Stimulated activated CD8-positive, alpha-beta memory T cell treated with anti-CD3 and anti-CD28 coated beads, Interleukin-7, amount 100 ng/mL, for 24 hours (primary cell): ENCODE measurements at regions not wholly inside any gene's neighbourhood (a gene's known extent, or its start where the extent isn't known, plus 50 kb on each side); places are given as distances from the start of the nearest gene placed in this dataset.
"Not testable (repeated sequence)": the region's sequence is repeated elsewhere in the genome, so short reads cannot be mapped to it uniquely, and the experiment has no call there.

Experiments
- DNase-seq: peaks from one replicate; pipeline ENCODE4 v3.0.0-alpha.2; 2020; ENCODE audit warnings: low read depth

DNA sequence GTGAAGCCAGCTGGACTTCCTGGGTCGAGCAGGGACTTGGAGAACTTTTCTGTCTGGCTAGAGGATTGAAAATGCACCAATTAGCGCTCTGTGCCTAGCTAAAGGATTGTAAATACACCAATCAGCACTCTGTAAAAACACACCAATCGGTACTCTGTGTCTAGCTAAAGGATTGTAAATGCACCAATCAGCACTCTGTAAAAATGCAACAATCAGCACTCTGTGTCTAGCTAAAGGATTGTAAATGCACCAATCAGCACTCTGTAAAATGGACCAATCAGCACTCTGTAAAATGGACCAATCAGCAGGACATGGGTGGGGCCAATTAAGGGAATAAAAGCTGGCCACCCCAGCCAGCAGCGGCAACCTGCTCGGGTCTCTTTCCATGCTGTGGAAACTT lies 97.3 kb upstream of the GALNT15 start:
- not testable (repeated sequence) for DNase-seq

DNA sequence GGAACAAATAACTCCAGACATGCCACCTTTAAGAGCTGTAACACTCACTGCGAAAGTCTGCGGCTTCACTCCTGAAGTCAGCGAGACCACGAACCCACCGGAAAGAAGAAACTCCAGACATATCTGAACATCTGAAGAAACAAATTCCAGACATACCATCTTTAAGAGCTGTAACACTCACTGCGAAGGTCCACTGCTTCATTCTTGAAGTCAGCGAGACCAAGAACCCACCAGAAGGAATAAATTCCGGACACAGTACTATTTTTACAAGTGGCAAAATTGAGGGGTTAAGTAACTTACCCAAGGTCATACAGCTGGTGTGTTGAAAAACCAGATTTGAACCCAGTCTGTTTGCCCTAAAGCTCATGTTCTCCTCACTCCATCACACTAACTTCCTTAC lies 96.8 kb upstream of the GALNT15 start:
- DNase-seq = not testable (repeated sequence)

DNA sequence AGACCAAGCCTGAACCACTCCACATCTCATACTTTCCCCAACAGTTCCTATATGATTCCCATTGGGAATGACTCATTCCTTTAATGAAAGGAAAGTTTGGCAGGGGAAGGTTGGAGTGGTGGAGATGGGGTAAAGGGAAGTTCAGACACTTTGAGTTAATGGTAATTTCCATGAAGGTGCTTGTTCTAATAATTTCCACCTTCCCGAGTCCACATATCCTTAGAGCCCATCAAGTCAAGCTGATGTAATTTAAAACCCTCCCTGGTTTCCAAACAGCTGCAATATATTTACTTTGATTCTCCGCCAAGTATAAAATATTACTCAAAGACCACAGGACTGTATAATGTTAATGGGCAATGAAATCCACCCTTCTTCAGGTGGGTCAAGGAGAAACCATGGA lies 95.0 kb upstream of the GALNT15 start:
- DNase-seq = no peak

DNA sequence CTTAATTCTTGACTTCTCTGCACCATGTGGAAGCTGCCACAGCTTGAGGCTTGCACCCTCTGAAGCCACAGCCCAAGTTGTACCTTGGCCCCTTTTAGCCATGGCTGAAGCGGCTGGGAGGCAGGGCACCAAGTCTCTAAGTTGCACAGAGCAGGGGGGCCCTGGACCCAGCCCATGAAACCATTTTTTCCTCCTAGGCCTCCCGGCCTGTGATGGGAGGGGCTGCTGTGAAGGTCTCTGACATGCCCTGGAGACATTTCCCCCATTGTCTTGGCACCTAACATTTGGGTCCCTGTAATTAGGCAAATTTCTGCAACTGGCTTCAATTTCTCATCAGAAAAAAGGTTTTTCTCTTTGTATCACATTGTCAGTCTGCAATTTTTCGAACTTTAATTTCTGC lies 92.8 kb upstream of the GALNT15 start:
- DNase-seq = no peak

DNA sequence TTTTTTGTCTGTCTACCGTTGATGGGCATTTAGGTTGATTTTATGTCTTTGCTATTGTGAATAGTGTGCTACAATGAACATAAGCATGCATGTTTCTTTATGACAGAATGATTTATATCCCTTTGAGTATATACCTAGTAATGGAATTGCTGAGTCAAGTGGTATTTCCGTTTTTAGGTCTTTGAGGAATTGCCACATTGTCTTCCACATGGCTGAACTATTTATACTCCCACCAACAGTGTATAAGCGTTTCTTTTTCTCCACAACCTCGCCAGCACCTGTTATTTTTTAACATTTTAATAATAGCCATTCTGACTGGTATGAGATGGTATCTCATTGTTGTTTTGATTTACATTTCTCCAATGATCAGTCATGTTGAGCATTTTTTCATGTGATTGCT lies 89.6 kb upstream of the GALNT15 start:
- DNase-seq = no peak

DNA sequence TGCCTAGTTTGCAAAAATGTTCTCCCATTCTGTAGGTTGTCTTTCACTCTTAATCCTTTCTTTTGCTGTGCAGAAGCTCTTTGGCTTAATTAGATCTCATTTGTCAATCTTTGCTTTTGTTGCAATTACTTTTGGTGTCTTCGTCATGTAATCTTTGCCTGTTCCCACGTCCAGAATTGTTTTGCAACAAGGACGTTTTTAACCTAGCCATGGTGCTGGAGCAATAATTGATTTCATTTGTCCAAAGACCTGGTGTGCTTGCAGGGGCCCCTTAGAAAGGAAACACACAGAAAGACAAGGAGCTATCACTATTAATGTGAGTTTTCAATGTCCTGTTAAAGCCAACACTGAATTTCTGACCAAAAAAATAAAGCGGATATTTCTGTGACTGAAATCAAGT lies 89.1 kb upstream of the GALNT15 start:
- no peak for DNase-seq

DNA sequence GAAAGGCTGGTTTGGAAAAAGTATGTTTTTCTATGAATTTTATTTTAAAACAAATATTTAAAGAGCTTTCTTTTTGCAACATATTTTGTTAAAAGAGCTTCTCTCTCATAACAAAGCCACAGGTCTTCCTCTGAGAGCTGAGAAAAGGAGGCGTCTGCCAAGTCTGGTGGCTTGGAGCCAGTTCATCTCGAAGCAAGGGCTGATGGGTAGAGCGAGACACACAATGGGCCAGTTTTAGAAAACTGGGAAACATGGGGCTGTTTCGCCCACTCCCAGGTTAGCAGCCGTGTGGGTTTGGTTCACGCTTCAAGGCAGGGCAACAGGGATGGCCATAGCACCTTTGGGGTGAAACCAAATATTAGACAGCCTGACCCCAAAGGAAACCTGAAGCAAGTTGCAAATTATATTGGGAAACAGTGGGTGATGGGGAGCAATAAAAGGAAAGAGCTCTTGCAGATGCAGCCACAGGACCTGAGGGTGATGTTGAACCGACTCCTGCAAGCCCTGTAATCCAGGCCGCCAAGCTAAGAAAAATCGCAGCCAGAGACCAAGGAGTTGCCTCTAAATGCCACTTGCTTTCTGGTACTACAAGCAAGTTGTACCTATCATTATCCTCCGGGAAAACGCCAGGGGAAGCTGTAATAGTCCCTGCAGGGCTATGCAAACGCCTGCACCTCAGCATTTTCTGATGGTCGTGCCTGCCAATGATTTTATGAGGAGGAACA lies 88.4 kb upstream of the GALNT15 start:
- DNase-seq = no peak

DNA sequence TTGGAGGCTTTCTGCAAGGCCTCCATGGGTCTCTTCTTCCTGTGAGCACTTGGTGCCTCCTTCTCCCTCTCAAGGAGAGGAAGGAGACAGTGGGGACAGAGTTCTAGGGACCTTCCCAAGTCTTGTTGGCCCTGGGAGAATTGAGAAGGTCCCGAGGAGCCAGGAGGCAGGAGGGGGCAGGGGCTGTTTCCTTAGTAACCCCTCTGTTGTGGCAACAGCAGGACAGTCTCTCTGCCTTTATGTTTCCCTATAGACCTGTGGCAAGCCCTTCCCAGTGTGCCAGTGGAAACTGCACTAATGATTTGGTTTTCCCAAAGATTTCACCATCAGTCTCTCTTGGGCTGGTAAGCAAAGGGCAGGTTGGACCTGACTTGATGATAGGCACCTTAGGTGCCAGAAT lies 87.8 kb upstream of the GALNT15 start:
- no peak for DNase-seq

DNA sequence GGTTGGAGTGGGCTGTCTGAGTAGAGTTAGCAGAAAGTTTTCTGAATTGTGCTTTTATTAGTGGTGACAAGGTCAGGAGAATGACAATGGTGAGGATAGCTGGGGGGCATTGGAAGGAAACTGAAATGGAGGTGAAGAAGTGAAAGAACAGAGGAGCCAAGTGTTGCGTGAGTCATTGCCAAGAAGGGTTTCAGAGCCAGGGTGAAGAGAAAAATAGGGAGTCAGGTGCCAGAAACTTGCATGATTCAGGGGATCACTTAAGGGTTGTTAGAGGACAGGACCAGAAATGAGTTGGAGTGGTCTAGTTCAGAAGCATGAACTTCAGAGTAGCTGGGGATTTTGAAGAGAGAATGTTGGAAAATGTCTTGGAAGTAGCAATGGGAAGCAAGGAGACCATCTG lies 86.0 kb upstream of the GALNT15 start:
- no peak for DNase-seq

DNA sequence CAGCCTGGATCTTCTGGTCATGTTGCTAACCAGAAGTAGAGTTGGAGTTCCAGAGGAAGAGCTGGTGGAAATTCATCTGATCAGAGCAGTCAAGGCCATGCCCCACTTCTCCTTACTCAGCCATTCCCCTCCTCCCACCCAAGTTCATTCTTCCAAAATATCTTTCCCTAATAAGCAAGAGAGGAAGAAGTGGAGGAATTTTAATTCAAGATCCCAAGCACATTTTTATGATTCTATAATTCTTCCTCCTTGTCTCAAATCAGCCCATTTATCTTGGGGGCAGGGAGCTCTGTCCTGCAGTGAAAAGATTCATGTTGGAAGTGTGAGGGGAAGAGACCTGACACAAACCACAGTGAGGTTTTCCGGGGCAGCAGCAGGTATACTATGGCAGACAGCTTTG lies 85.0 kb upstream of the GALNT15 start:
- DNase-seq = no peak

DNA sequence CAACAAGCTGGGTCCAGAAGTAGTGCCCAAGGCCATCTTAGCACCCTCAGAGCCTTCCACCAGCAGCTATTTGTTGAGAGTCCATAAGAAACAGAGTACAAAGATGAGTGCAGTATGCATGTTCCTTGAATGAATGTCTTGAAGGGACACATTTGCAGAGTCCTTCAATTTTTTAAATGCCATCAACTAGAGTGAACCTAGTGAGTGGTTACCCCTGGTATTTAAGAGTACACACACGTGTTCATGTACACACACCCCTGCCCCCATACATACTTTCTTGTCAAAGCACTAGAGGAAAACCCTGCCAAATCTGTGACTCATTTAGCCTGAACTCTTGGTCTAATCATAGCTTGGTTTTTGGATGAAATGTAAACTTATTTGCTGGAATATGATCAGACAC lies 84.5 kb upstream of the GALNT15 start:
- no peak for DNase-seq

DNA sequence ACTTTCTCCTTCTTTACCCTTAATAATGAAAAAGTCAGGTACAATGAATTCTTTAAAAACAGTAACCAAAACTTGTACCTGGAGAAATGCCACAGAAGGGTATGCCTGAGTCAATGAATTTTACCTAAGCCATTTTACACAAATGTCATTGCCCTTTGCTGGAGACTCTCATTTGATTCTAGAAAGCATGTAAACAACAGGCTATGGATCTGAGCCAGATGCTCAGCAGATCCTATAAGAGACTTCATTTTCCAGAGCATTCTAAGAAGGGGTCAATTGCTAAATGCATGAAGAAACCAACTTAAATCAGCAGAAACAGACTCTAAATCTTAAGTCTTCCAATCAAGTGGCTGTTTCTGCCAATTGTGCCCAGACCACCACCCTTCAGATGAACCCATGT lies 83.8 kb upstream of the GALNT15 start:
- no peak for DNase-seq

DNA sequence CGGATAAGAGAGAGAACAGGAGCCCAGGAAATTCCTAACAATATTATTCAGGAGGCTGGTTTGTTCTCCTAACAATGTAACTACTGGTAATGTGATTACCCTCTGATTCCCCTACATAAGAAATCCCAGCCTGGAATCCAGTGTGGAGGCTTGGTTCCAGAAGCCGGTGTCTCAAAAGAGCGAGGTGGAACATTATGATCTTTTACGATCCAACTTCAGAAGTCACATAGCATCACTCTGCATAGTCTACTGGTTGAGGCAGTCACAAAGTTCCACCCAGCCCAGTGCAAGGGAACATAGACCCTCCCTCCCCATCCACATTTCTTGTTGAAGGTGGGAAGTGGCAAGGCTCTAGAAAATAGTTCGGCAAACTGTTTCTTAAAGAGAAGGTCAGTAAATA lies 81.6 kb upstream of the GALNT15 start:
- no peak for DNase-seq

DNA sequence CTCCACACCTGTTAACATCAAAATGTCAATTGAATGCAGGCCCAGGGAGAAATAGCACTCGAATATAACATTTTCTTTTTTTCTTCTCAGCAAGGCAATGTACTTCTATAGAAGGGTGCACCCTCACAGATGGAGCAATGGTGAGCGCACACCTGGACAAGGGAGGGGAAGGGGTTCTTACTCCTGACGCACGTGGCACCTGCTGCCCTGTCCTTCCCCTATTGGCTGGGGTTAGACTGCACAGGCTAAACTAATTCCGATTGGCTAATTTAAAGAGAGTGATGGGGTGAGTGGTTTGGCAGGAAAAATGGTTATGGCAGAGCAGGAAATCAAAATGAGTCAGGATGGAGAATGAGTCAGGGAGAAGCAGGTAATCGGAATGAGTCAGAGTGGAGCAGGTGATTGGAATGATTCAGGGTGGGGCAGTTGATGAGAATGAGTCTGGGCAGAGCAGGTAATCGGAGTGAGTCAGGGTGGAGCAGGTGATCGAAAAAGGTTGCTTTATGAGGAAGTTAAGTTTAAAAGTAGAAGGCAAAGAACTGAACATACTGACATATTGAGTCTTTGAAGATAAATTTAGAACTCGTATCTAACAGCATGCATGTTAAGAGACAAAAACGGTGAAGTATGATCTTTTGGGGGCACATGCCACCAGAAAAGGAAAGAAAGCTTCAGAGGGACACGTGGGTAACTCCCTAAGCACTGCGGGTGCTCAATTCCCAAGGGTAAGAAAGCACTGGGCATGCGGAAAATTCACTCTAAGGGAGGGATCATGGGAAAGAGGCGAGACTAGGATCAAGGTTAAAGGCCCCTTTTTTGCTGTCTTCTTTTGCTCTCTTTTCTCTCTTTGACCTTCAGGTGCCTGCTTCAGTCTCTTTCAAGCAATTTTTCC lies 72.9 kb upstream of the GALNT15 start:
- no peak for DNase-seq

DNA sequence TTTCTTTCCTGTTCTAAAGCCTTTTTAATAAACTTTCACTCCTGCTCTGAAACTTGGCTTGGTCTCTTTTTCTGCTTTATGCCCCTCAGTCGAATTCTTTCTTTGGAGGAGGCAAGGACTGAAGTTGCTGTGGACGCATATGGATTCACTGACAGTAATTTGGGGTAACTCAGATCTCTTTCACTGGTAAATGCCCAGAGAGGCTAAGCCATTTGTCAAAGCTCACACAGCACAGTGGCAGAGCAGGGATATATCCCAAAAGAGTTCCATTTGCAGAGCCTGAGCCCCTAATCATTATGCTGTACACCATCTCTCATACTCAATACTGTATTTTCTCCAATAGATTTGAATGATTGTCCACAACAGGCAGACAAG lies 72.3 kb upstream of the GALNT15 start:
- no peak for DNase-seq

DNA sequence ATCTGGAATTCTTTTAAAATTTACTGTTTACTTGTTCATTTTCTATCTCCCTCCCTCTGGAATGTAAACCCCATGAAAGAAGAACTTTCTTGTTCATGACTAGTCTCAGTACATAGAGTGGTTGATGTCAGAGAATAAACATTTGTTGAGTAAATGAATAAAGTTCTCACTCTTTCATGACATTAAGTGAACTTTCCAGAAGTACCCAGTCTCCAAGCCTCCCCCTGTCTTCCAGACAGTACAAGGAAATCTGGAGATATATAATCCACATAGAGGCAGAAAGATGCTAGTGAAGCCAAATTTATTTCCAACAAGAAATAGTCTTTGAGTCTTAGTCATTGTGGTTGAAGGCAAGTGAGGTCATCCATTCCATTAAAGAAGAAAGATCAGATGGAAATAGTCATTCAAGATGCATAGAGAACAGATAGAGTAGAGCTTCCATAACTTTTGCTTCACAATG lies 71.5 kb upstream of the GALNT15 start:
- DNase-seq = no peak

DNA sequence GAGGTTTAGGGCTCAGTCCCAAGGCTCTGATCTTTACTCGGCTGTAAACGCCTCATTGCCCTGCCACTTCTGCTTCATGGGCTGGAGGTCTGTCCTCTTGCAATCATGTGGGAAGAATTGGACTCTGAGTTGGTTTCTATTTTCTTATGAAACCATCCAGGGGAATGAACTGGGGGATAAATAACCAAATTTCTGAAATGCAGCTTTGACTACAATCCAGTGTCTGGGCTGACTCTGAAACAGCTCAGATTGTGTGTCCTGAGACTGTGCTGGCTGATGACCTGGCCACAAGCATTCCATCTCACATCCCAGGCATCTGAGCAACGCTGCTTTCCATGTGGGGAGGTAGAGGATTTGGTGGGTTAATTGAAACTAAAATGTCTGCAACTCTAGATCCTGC lies 71.0 kb upstream of the GALNT15 start:
- DNase-seq = no peak

DNA sequence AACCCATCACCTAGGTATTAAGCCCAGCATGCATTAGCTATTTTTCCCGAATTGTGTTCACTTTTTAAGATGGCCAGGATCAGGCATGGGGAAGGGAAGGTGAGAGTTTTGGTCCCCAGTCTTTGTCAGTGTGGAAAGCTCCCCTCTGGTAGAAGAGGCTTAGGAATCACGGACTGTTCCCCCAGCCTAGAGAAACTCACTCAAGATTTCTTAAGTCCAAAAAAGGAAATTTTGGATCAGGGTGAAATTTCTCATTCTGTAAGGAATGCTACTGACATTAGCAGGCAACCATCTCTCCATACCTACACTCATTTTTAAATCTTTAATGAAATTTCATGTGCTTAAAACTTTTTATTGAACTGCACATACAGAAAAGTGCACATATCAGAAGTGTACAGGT lies 70.3 kb upstream of the GALNT15 start:
- no peak for DNase-seq

DNA sequence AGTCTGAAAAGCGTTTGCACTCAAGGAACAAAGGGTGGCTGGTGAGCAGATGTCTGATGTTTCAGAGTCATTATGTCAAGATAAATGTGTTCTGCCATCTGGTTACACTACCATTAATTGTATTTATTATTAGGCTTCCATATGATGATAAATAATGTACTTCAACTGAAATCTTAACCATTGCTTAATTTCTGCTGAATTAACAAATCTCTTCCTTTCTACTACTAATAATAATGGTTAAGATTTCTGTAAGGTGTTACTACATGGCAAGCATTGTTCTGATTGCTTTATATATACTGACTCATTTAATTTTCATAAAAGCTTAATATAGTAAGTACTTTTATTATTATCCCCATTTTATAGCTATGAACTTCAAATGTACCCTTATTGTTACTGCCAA lies 68.4 kb upstream of the GALNT15 start:
- no peak for DNase-seq

DNA sequence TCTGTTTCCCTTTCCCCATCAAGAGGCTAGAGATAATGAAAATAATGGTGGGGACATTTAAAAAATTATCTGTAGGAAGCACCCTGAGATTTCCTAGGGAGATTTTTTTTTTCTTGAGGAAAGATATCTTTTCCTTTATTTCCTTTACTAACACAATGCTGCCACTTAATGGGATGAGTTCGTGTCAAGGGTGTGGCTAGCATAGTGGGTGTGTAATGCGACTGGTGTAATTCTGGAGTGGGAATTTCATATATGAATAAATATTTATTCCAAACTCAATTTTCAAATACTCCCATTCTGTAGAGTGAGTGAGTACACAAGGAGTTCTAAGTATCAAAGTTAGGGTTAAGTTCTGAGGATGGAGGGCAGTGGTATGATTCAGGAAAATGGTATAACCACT lies 66.1 kb upstream of the GALNT15 start:
- no peak for DNase-seq

DNA sequence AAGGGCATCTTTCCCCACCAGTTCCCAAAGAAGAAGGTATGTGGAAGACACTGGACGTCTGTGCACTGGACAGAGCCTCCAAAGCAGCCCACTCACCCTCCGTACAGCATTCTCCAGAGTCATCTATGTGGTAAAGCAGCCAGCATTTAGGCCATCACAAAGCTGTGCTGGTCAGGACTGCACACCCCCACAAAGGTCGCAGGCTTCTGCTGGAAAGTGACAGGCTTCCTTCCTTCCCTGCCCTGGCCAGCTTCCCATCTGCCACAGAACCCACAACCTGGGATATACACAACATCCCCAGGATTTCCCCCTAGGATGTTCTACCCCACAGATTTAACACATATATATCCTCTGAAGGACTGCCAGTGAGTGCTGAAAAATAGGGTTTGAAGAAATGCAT lies 64.6 kb upstream of the GALNT15 start:
- no peak for DNase-seq

DNA sequence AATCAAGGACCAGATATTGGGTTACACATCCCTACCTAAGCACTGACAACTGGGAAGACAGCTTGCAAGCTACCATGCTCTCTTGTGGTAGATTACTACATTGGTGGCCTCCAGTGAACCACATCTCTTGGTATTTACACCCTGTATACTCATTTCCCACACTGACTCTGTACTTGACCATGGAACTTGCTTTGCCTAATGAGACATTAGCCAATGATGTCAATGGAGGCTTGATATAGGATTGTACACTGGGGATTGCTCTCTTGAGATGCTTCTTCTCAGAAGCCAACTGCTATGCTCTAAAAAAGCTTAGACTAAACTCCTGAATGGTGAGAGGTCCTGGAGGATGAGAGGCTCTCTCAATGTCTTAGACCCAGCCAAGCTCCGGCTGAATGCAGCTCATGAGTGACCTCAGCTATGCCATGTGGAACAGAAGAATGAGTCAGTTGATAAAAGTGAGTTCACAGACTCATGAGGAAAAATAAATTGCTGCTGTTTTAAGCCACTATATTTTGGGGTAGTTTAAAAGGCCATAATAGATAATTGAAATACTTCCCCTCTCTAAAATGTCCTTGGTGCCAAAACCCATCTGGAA lies 61.5 kb upstream of the GALNT15 start:
- no peak for DNase-seq

DNA sequence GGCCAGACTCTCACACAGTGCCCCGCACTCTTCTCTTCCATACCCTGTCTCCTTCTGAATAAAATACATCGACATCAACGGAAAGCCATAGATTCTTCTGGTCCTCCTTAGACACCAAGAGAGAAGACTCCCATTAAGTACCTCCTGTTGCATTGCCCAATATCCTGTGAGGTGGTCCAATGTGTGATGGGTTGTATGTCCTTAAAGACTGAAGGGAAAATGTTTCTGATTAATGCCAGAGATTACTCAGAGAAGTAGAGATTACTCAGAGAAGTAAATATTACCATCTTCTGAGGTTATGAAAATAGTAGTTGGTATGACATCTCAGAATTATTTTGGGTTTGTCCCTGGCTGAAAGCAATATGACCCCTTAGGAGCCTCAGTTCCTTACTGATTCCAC lies 60.8 kb upstream of the GALNT15 start:
- no peak for DNase-seq
